Esophagus squamous epithelium (tissue), 4 donors: ENCODE measurements at regions not wholly inside any gene's neighbourhood (a gene's known extent, or its start where the extent isn't known, plus 50 kb on each side); places are given as distances from the start of the nearest gene placed in this dataset.
"Not testable (repeated sequence)": the region's sequence is repeated elsewhere in the genome, so short reads cannot be mapped to it uniquely, and the experiment has no call there.

Experiments
- CTCF ChIP-seq, 6 experiments: fragments of 450-650 bp in 4 of 6; fragments of 200-600 bp in 2 of 6; sonication (generic) in 2 of 6; IDR thresholded peaks; one replicate each; pipeline ENCODE4 v1.5.1; 2016 to 2019; ENCODE audit warnings: antibody characterized with exemption in 6 of 6, mild to moderate bottlenecking in 4 of 6, moderate library complexity in 4 of 6
- POLR2A ChIP-seq, 4 donors: fragments of 450-650 bp; IDR thresholded peaks; one replicate each; pipeline ENCODE4 v1.6.1; 2017; ENCODE audit warnings: antibody characterized with exemption in 4 of 4, mild to moderate bottlenecking in 4 of 4, moderate library complexity in 3 of 4

- not testable (repeated sequence) for TF ChIP-seq CTCF, POLR2A (IDR thresholded peaks at IDR 0.05)
Measured at GRCh38 chr3:165924301-165924791, 87.1 kb upstream of the BCHE start.
